Activated naive CD4-positive, alpha-beta T cell treated with anti-CD3 and anti-CD28 coated beads, Interleukin-2, amount 50 U/mL, for 24 hours (primary cell): ENCODE measurements at regions not wholly inside any gene's neighbourhood (a gene's known extent, or its start where the extent isn't known, plus 50 kb on each side); places are given as distances from the start of the nearest gene placed in this dataset.

Source experiments
- H3K27ac Mint-ChIP-seq: one replicate; pipeline ENCODE4 v1.8.0; 2021; ENCODE audit warnings: mild to moderate bottlenecking, mixed read lengths
- H3K27me3 Mint-ChIP-seq: one replicate; pipeline ENCODE4 v1.8.0; 2021; ENCODE audit warnings: mixed read lengths
- H3K36me3 Mint-ChIP-seq: one replicate; pipeline ENCODE4 v1.8.0; 2021; ENCODE audit warnings: mixed read lengths
- H3K4me1 Mint-ChIP-seq: one replicate; pipeline ENCODE4 v1.8.0; 2021; ENCODE audit warnings: mixed read lengths
- H3K4me3 Mint-ChIP-seq: one replicate; pipeline ENCODE4 v1.8.0; 2021; ENCODE audit warnings: mild to moderate bottlenecking, mixed read lengths
- H3K9me3 Mint-ChIP-seq: one replicate; pipeline ENCODE4 v1.8.0; 2021; ENCODE audit warnings: mixed read lengths

GRCh38 chr5:133763744-133764143 lies 151.4 kb upstream of the FSTL4 start:
- Mint-ChIP-seq H3K4me3 (no peak overlapping the region), H3K9me3 (no peaks in the 10 kb centered on the region), H3K36me3 (no peaks in the 10 kb centered on the region), H3K4me1 (no peaks in the 10 kb centered on the region), H3K27ac (no peak overlapping the region), H3K27me3 (peaks cover 9% of the 10 kb centered on the region)

DNA sequence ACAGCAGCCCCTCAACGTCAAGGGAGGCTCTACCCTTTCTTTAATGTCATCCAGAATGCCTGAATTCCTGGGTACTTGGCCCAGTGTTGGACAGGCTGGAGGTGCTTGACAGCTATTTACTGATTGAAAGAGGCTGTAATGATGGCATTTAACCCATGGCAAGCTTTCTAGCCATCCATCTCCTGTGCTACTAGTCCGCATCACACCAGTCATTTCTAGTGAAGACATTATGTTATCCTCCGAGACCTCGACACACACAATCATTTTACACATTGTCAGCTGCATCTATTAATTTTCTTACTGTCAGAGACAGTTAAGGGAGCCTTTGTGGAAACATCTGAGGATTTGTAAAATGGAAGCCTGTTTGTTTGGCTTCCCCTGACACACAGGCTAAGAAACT lies 149.3 kb upstream of the FSTL4 start:
- H3K36me3 Mint-ChIP-seq = no peaks in the 10 kb centered on the region
- H3K27ac Mint-ChIP-seq = no peak overlapping the region
- H3K4me1 Mint-ChIP-seq = no peaks in the 10 kb centered on the region
- no peak overlapping the region for H3K4me3 Mint-ChIP-seq
- peaks cover 6% of the 10 kb centered on the region for H3K27me3 Mint-ChIP-seq
- no peaks in the 10 kb centered on the region for H3K9me3 Mint-ChIP-seq

- Mint-ChIP-seq H3K4me1 (no peaks in the 10 kb centered on the region), H3K36me3 (no peaks in the 10 kb centered on the region), H3K4me3 (no peak overlapping the region)
These were observed 148.2 kb upstream of the FSTL4 start for GRCh38 chr5:133760532-133760931.

GRCh38 chr5:133758641-133759040 lies 146.3 kb upstream of the FSTL4 start:
- Mint-ChIP-seq H3K27ac (no peak overlapping the region), H3K9me3 (no peaks in the 10 kb centered on the region), H3K27me3 (peaks cover 9% of the 10 kb centered on the region), H3K4me1 (no peaks in the 10 kb centered on the region), H3K4me3 (no peak overlapping the region), H3K36me3 (no peaks in the 10 kb centered on the region)

More at GRCh38 chr5:133760532-133760931, 148.2 kb upstream of the FSTL4 start:
- no peak overlapping the region for H3K27ac Mint-ChIP-seq
- H3K27me3 Mint-ChIP-seq = peaks cover 8% of the 10 kb centered on the region
- no peaks in the 10 kb centered on the region for H3K9me3 Mint-ChIP-seq

- no peaks in the 10 kb centered on the region for H3K9me3 Mint-ChIP-seq
- H3K36me3 Mint-ChIP-seq = no peaks in the 10 kb centered on the region
- H3K27me3 Mint-ChIP-seq = peaks cover 6% of the 10 kb centered on the region
- H3K4me1 Mint-ChIP-seq = no peaks in the 10 kb centered on the region
- H3K4me3 Mint-ChIP-seq = no peak overlapping the region
- H3K27ac Mint-ChIP-seq = no peak overlapping the region
These were observed 145.1 kb upstream of the FSTL4 start for GRCh38 chr5:133757396-133757945.

GRCh38 chr5:133756756-133757155 lies 144.4 kb upstream of the FSTL4 start:
- H3K4me1 Mint-ChIP-seq = no peaks in the 10 kb centered on the region
- no peak overlapping the region for H3K4me3 Mint-ChIP-seq

GRCh38 chr5:133756036-133756435 lies 143.7 kb upstream of the FSTL4 start:
- H3K4me3 Mint-ChIP-seq = no peak overlapping the region
- H3K36me3 Mint-ChIP-seq = no peaks in the 10 kb centered on the region
- H3K9me3 Mint-ChIP-seq = no peaks in the 10 kb centered on the region
- H3K27ac Mint-ChIP-seq = no peak overlapping the region
- H3K27me3 Mint-ChIP-seq = peaks cover 6% of the 10 kb centered on the region
- H3K4me1 Mint-ChIP-seq = no peaks in the 10 kb centered on the region

More at GRCh38 chr5:133756756-133757155, 144.4 kb upstream of the FSTL4 start:
- Mint-ChIP-seq H3K27ac (no peak overlapping the region), H3K9me3 (no peaks in the 10 kb centered on the region), H3K36me3 (no peaks in the 10 kb centered on the region), H3K27me3 (peaks cover 6% of the 10 kb centered on the region)

- Mint-ChIP-seq H3K4me3 (no peak overlapping the region), H3K27ac (no peak overlapping the region), H3K4me1 (no peaks in the 10 kb centered on the region), H3K27me3 (peaks cover 6% of the 10 kb centered on the region), H3K9me3 (no peaks in the 10 kb centered on the region), H3K36me3 (no peaks in the 10 kb centered on the region)
These were observed 142.3 kb upstream of the FSTL4 start for GRCh38 chr5:133754575-133755169.

DNA sequence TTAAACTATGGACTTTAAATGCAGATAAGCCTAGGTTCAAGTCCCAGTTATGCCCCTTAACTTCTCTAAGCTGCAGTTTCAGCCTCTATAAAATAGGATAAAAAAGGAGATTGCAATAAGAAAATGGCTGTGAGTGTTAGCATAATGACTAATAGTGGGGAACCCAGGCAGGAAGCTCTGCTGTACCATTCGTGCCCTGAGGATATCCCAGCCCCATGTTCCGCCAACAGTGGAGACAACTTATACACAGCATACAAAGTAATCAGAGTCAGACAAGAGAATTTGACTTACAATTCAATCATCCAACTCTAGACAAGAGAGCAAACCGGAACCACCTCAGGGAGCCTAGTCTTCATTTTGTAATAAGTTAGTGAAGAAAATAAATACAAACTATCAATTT lies 141.5 kb upstream of the FSTL4 start:
- Mint-ChIP-seq H3K27me3 (peaks cover 6% of the 10 kb centered on the region), H3K9me3 (no peaks in the 10 kb centered on the region), H3K36me3 (no peaks in the 10 kb centered on the region), H3K4me1 (no peaks in the 10 kb centered on the region), H3K4me3 (no peak overlapping the region), H3K27ac (no peak overlapping the region)

DNA sequence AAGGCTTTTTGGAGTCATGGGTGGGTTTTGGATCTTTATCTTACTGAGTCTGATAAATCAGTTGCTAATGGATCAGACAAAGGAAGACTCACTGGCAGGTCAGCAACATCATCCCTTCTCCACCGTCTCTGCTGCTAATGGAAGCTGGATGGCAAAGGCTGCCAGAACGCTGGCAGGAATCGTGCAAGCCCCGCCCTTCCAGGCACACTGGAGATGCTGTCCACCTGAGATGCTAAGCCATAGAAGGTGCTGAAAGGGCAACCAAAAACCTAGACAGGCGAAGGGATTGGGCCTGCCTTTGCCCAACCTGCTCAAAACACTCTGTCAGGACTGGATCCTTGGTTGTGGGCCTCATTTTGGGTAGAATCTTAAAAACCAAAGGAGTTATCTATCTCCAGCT lies 139.5 kb upstream of the FSTL4 start:
- Mint-ChIP-seq H3K4me3 (no peak overlapping the region), H3K9me3 (no peaks in the 10 kb centered on the region), H3K27me3 (peaks cover 6% of the 10 kb centered on the region), H3K27ac (no peak overlapping the region), H3K4me1 (no peaks in the 10 kb centered on the region), H3K36me3 (no peaks in the 10 kb centered on the region)

- Mint-ChIP-seq H3K9me3 (no peaks in the 10 kb centered on the region), H3K4me1 (no peaks in the 10 kb centered on the region), H3K4me3 (no peak overlapping the region), H3K27ac (no peak overlapping the region), H3K36me3 (no peaks in the 10 kb centered on the region), H3K27me3 (peaks cover 6% of the 10 kb centered on the region)
These were observed 139.1 kb upstream of the FSTL4 start for GRCh38 chr5:133751421-133751820.

GRCh38 chr5:133750856-133751255 lies 138.5 kb upstream of the FSTL4 start:
- no peaks in the 10 kb centered on the region for H3K9me3 Mint-ChIP-seq
- H3K27me3 Mint-ChIP-seq = peaks cover 4% of the 10 kb centered on the region
- H3K36me3 Mint-ChIP-seq = no peaks in the 10 kb centered on the region
- H3K4me3 Mint-ChIP-seq = no peak overlapping the region
- no peaks in the 10 kb centered on the region for H3K4me1 Mint-ChIP-seq
- H3K27ac Mint-ChIP-seq = no peak overlapping the region

GRCh38 chr5:133750356-133750755 lies 138.0 kb upstream of the FSTL4 start:
- Mint-ChIP-seq H3K9me3 (no peaks in the 10 kb centered on the region), H3K36me3 (no peaks in the 10 kb centered on the region), H3K4me1 (no peaks in the 10 kb centered on the region), H3K4me3 (no peak overlapping the region), H3K27ac (no peak overlapping the region), H3K27me3 (peaks cover 2% of the 10 kb centered on the region)

GRCh38 chr5:133749331-133749985 lies 137.1 kb upstream of the FSTL4 start:
- Mint-ChIP-seq H3K27ac (no peak overlapping the region), H3K9me3 (no peaks in the 10 kb centered on the region), H3K36me3 (no peaks in the 10 kb centered on the region), H3K27me3 (no peaks in the 10 kb centered on the region), H3K4me1 (no peaks in the 10 kb centered on the region), H3K4me3 (no peak overlapping the region)

DNA sequence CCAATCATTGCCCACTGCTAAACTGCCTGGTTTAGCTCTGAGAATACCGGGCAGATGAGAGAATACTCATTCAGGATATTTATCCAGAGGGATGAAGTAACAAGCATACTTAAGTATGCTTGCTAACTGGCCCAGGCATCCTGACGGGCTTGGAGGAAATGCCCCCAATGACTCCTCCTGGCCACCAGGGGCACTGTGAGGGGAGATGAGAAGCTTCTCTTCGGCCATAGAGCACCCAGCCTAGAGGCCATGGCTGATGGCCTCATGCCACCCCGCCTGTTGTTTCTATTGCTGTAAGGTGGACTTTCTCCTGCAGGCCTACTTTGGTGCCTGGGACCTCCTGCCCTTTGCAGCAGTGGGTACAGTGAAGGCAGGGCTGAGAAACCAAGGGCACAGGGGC lies 134.5 kb upstream of the FSTL4 start:
- no peak overlapping the region for H3K4me3 Mint-ChIP-seq
- H3K27me3 Mint-ChIP-seq = no peaks in the 10 kb centered on the region
- no peaks in the 10 kb centered on the region for H3K9me3 Mint-ChIP-seq
- no peak overlapping the region for H3K27ac Mint-ChIP-seq
- no peaks in the 10 kb centered on the region for H3K4me1 Mint-ChIP-seq
- no peaks in the 10 kb centered on the region for H3K36me3 Mint-ChIP-seq

DNA sequence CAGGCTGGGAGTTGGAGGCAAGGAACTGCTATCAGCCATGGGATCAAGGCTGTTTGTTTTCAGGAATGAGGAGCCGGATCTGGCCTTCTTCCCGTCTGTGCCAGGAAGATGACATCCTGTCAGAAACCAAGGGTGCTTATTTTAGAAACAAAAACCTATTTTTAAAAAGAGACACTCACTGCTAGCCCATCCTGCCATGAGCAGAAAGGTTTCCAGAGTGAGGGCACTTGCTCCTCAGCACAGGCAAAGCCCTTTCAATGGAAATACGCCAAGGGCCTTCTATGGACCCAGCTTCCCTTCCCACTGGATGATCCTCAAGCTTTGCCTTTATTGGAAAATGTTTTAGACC lies 132.6 kb upstream of the FSTL4 start:
- Mint-ChIP-seq H3K27ac (no peak overlapping the region), H3K4me1 (no peaks in the 10 kb centered on the region), H3K9me3 (no peaks in the 10 kb centered on the region), H3K36me3 (no peaks in the 10 kb centered on the region), H3K27me3 (no peaks in the 10 kb centered on the region), H3K4me3 (no peak overlapping the region)
